Stimulated activated naive CD8-positive, alpha-beta T cell treated with anti-CD3 and anti-CD28 coated beads, Interleukin-15, Interleukin-2, amounts not matched to agents 100 U/mL and 50 U/mL, for 24 hours (primary cell): ENCODE measurements at regions not wholly inside any gene's neighbourhood (a gene's known extent, or its start where the extent isn't known, plus 50 kb on each side); places are given as distances from the start of the nearest gene placed in this dataset.

Experiments used
- ATAC-seq: fragments of 150-1000 bp; cut with Tn5 transposase; one replicate; pipeline ENCODE4 v1.10.0; 2021
- DNase-seq: peaks from one replicate; pipeline ENCODE4 v3.0.0; 2021

GRCh38 chr11:134552749-134553148 lies 140.7 kb upstream of the B3GAT1 start:
- DNase-seq (no peak), ATAC-seq (no peak)

DNA sequence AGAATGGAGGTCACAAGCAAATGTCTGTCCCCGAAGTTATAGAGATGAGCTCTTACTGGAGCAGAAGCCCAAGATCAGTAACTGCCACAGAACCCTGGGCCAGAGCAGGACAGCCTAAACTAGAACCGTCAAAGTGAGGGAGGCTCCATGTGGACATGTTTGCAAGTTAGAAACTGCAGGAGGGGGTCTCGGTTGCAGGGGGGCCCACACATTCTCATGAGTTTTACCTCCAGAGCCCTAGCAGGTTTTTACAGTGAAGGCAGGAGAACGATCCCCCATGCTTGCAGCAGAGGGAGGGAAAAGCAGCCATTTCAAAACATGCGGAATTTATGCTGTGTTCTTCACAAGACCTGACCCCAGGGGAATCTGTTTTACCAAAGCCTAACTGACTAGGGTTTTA lies 133.5 kb upstream of the B3GAT1 start:
- DNase-seq: no peak
- no peak for ATAC-seq

GRCh38 chr11:134544095-134544815 lies 132.2 kb upstream of the B3GAT1 start:
- ATAC-seq (no peak), DNase-seq (no peak)

GRCh38 chr11:134543645-134544044 lies 131.6 kb upstream of the B3GAT1 start:
- ATAC-seq (no peak), DNase-seq (no peak)

DNA sequence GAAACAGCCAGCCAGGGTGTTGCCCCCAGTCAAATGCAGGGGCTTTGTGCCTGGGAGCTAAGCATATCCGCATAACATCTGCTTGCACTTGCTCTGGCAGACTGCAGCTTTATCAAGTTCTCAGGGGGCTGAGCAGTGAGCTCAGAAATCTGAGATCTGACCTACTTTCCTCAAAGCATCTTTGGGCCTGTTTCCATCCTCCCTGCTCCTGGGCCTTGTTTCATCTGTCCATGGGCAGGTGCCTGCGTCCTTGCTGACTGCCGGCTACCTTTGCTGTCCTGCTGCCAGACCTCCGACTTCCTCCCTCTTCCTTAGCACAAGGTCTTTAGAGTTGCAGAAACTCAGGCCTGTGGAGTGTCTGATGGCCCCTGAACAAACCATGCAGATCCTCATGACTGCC lies 131.2 kb upstream of the B3GAT1 start:
- DNase-seq (no peak), ATAC-seq (no peak)

- no peak for DNase-seq
- no peak for ATAC-seq
Measured at GRCh38 chr11:134542401-134543165, 130.5 kb upstream of the B3GAT1 start.

DNA sequence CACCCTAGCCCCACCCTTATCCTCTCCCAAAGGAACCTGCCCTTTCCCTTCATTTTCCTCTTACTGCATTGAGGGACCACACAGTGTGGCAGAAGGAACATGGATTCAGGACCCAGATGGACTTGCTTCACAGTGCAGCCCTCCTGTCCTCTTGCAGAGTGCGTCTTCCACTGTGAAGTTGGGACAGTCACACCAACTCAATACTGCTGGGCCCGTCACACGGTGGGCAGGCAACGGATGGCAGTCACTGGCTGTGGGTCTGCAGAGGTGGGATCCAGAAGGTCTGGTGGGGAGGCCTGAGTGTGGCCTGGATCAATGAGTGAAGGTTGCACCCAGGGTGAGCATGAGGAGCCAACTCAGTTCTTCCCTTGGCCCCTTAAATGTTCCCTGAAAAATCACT lies 129.9 kb upstream of the B3GAT1 start:
- DNase-seq (no peak), ATAC-seq (no peak)

- ATAC-seq: no peak
- DNase-seq: no peak
Measured at GRCh38 chr11:134541355-134541754, 129.3 kb upstream of the B3GAT1 start.

DNA sequence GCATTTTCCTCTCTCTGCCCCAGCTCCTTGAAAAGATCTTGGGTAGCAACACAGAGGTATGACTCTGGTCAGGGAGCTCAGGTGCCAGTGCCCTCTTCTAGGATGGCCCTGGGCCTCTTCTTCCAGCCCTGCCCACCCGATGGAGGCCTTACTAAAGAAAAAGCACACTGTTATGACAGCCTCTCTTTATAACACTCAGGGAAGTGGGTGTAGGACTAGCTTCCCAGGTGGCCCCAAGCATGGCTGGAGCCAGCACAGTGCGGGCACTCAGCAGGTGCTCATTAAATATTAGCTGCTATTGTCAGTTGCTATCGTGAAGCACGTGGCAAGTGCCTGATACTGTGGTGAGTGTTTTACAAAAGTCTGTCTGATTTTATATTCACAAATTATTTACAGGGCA lies 127.2 kb upstream of the B3GAT1 start:
- ATAC-seq: no peak
- no peak for DNase-seq

DNA sequence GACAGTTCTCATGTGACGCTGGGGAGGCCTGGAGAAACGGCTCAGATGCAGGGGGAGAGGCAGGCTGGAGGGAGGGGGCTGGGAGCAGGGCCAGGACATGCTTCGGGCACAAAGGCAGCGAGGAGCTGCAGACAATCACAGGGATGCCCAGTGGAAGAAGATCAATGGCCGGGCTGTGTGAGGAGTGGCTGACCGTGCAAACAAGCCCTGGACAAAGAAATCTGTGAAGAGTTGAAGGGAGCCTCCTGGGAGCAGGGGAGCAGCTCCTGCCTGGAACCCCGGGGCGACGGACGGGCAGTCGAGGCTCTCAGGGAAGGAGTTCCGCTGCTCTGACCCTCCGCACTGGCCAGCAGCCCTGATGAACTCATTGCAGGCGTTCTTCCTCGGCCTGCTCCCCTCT lies 126.7 kb upstream of the B3GAT1 start:
- DNase-seq (no peak), ATAC-seq (no peak)

DNA sequence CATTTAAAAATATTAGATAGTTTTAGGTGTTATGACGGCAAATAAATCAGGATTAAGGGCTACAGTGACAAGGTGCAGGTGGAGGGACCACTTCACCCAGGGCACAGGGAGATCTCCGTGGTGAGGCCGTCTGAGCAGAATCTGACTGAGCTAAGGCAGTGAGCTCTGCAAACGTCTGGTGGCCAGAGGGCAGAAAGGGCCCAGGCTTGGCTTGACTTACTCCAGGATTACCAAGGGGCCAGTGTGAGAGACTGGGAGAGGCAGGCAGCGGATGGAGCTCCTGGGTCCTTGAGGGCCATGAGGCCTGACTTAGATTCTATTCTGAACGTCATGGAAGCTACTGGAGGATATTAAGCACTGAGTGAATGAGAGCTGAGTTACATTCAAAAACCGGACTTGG lies 125.9 kb upstream of the B3GAT1 start:
- no peak for ATAC-seq
- no peak for DNase-seq

- ATAC-seq: no peak
- DNase-seq: no peak
Measured at GRCh38 chr11:134537296-134537695, 125.3 kb upstream of the B3GAT1 start.

GRCh38 chr11:134536677-134537076 lies 124.6 kb upstream of the B3GAT1 start:
- DNase-seq (no peak), ATAC-seq (no peak)

GRCh38 chr11:134536219-134536618 lies 124.2 kb upstream of the B3GAT1 start:
- ATAC-seq: no peak
- no peak for DNase-seq

DNA sequence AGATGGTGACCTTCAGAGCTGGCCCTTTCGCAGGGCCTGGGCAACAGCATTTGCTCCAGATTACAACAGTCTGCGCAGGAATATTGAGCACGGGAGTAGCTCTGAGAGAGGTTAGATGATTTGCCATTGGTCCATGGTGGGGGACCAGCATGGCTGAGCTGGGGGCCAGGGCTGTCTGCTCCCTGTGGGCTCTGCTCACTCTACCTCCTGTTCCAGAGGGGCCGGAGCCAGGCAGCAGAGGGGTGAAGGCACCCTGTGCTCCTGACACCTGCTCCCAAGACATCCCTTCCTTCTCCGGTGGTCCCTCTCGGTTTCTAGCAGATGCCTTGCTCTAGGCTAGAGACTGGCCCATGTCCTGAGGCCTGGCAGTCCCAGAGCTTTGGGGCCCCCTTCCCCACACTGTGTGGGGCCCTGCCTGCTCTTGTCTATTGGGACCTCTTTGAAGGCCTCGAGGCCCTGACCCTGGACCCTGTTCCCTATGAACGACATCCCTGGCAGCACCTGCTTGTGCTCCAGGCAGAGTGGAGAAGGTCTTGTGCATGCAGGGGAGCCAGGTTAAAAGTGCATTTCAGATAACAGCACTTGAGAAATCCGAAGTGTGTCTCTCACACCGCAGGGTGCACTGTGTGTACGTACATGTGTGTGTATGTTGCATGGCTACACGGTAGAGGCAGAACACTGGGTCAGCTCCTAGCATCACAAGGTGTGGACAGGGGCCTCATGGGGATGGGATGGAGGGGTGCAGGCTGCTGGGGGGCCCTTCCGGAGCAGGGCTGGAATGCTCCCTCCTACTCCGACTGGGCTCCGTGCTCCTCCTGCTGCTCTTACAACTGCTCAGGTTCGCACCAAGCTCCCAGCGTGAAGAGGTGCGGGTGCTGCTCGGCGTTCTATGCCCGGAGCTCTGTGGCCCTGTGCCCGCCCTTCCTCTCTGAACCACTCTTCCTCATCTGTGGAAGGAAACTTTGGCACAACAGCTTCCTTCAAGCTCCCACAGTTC lies 123.3 kb upstream of the B3GAT1 start:
- no peak for DNase-seq
- no peak for ATAC-seq

- DNase-seq (no peak), ATAC-seq (no peak)
Measured at GRCh38 chr11:134533511-134533910, 121.5 kb upstream of the B3GAT1 start.

GRCh38 chr11:134532921-134533421 lies 120.9 kb upstream of the B3GAT1 start:
- DNase-seq: no peak

GRCh38 chr11:134532131-134532920 lies 120.3 kb upstream of the B3GAT1 start:
- DNase-seq (no peak), ATAC-seq (no peak)

More at GRCh38 chr11:134532921-134533421, 120.9 kb upstream of the B3GAT1 start:
- peak; percentile 17 for ATAC-seq

DNA sequence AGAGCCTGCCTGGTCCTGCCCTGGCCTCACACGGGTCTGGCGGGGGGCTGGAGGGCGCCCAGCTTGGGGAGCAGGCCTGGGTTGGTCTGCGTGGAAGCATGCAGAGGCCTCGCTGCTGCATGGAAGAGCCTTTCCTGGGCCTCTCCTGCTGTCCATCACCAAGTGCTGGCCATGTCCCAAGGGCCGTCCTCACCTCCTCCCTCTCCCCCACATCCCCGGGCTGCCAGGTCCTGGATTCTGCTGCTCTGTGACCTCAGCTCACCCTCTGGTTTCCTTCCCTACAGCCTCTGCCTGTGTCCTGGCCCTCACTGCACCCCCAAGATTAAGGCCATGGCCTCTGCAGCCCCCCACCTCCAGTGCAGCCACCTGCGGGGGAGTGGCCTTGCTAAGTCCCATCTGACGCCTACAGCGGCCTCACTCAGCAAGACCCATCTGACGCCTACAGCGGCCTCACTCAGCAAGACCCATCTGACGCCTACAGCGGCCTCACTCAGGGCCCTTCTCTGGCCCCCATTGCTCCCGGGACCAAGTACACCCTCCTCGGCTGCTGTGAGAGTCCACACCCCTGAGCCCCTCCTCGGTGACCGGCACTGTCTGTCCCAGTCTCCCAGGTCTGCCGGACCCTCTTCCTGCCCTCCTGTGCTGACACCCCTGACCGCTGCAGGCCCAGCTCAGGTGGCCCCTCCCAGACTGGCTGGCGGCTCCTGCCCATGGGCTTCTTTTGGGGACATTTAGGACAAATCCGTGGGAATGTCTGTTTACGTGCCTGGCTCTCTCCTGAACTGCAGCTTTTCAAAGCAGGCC lies 119.5 kb upstream of the B3GAT1 start:
- DNase-seq: no peak
- ATAC-seq: no peak

DNA sequence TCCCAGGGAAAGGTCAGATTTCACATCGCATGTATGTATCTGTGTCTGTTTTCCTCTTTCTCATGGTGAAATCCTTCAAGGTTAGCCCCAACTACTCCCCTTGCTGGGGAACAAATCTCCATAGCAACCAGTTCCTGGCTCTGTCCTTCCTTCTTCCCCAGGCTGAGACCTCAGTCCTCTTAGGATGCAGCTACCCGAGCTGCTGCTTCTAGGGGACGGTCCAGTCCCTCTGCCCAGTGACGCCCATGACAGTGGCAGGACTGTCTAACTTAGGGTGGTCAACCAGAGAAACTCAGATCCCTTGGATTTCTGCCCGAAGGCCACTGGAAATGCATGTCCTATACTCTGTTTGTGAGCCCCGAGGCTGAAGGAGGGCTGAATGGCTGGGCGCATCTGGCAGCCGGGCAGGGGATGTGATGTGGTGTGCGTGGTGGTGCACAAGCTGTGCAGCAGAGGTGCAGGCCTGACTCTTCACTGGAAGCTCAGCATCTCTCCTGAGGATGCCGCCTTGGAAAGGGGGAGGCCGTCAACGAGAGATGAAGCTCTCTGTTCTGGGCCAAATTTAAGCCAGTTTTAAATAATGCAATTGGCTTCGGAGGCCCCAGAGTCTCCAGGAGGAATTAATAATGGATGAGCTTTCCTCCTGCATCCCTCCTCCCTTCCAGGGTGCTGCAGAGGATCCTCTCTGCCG lies 118.7 kb upstream of the B3GAT1 start:
- DNase-seq: no peak
- ATAC-seq: no peak
